ENCODE measurements at regions not wholly inside any gene's neighbourhood (a gene's known extent, or its start where the extent isn't known, plus 50 kb on each side); places are given as distances from the start of the nearest gene placed in this dataset.

- intact Hi-C loops (cut with DNase I) = no loop called here
- H3K27me3 ChIP-seq = no peaks in the 10 kb centered on the region
- no peaks in the 10 kb centered on the region for H3K36me3 ChIP-seq
- peak; percentile 29 for ATAC-seq
- no peak overlapping the region for H3K27ac ChIP-seq
- DNase-seq = no peak
- H3K4me1 ChIP-seq = no peaks in the 10 kb centered on the region
- TF ChIP-seq, protein P1, sequence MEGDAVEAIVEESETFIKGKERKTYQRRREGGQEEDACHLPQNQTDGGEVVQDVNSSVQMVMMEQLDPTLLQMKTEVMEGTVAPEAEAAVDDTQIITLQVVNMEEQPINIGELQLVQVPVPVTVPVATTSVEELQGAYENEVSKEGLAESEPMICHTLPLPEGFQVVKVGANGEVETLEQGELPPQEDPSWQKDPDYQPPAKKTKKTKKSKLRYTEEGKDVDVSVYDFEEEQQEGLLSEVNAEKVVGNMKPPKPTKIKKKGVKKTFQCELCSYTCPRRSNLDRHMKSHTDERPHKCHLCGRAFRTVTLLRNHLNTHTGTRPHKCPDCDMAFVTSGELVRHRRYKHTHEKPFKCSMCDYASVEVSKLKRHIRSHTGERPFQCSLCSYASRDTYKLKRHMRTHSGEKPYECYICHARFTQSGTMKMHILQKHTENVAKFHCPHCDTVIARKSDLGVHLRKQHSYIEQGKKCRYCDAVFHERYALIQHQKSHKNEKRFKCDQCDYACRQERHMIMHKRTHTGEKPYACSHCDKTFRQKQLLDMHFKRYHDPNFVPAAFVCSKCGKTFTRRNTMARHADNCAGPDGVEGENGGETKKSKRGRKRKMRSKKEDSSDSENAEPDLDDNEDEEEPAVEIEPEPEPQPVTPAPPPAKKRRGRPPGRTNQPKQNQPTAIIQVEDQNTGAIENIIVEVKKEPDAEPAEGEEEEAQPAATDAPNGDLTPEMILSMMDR (IDR thresholded peaks at IDR 0.05) = no peak
- no peaks in the 10 kb centered on the region for H3K9me3 ChIP-seq
- H3K4me3 ChIP-seq = no peak overlapping the region
Observed at GRCh38 chr4:135316266-135316779, 1114.7 kb upstream of the PABPC4L start.

GRCh38 chr4:135290136-135290535, 1088.5 kb upstream of the PABPC4L start:
- H3K4me3 ChIP-seq = no peak overlapping the region
- no peaks in the 10 kb centered on the region for H3K9me3 ChIP-seq
- ATAC-seq (no peak), DNase-seq (no peak)
- H3K36me3 ChIP-seq = no peaks in the 10 kb centered on the region
- H3K27me3 ChIP-seq = no peaks in the 10 kb centered on the region
- intact Hi-C loops (cut with DNase I) = no loop called here
- TF ChIP-seq, protein P1 (IDR thresholded peaks at IDR 0.05) = no peak
- H3K27ac ChIP-seq = no peak overlapping the region
- H3K4me1 ChIP-seq = no peaks in the 10 kb centered on the region

GRCh38 chr4:135283934-135284333, 1082.3 kb upstream of the PABPC4L start:
- Histone ChIP-seq H3K27ac (no peak overlapping the region), H3K4me1 (no peaks in the 10 kb centered on the region), H3K27me3 (no peaks in the 10 kb centered on the region), H3K9me3 (no peaks in the 10 kb centered on the region), H3K4me3 (no peak overlapping the region), H3K36me3 (no peaks in the 10 kb centered on the region)
- TF ChIP-seq, protein P1 (IDR thresholded peaks at IDR 0.05) = no peak
- DNase-seq (no peak), ATAC-seq (no peak)
- intact Hi-C loops (cut with DNase I) = no loop called here

- Histone ChIP-seq H3K4me3 (no peak overlapping the region), H3K27me3 (no peaks in the 10 kb centered on the region), H3K4me1 (no peaks in the 10 kb centered on the region), H3K9me3 (no peaks in the 10 kb centered on the region), H3K27ac (no peak overlapping the region), H3K36me3 (no peaks in the 10 kb centered on the region)
- no peak for ATAC-seq
- no peak for DNase-seq
- intact Hi-C loops (cut with DNase I) = no loop called here
- TF ChIP-seq, protein P1 (IDR thresholded peaks at IDR 0.05) = no peak
Observed at GRCh38 chr4:135282676-135283075, 1081.1 kb upstream of the PABPC4L start.

- DNase-seq = no peak
- ATAC-seq = no peak
- H3K4me3 ChIP-seq = no peak overlapping the region
- no peaks in the 10 kb centered on the region for H3K9me3 ChIP-seq
- intact Hi-C loops (cut with DNase I) = no loop called here
- no peaks in the 10 kb centered on the region for H3K4me1 ChIP-seq
- H3K27me3 ChIP-seq = no peaks in the 10 kb centered on the region
- H3K36me3 ChIP-seq = no peaks in the 10 kb centered on the region
- TF ChIP-seq, protein P1 (IDR thresholded peaks at IDR 0.05) = no peak
- H3K27ac ChIP-seq = no peak overlapping the region
Observed at GRCh38 chr4:135281230-135281629, 1079.6 kb upstream of the PABPC4L start.

DNA sequence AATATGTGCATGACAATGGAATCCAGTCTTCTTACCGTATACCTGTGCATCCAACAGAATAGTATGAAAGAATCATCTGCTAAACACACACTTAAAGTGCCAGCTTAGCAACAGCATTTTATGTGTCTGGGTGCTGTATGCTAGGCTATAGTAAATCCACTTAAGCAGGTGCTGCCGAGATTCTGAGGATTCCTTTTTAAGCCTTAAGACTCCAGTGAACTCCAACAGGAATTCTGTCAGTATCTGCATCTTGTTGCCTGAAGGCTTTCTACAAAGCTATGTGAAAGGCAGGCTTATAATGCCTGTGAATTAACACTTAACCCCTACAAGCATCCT, 1076.4 kb upstream of the PABPC4L start:
- H3K4me3 ChIP-seq = no peak overlapping the region
- no peaks in the 10 kb centered on the region for H3K9me3 ChIP-seq
- no peak overlapping the region for H3K27ac ChIP-seq
- no peaks in the 10 kb centered on the region for H3K27me3 ChIP-seq
- H3K4me1 ChIP-seq = no peaks in the 10 kb centered on the region
- TF ChIP-seq, protein P1 (IDR thresholded peaks at IDR 0.05) = no peak
- intact Hi-C loops (cut with DNase I) = no loop called here
- no peaks in the 10 kb centered on the region for H3K36me3 ChIP-seq
- ATAC-seq = no peak
- DNase-seq = no peak
